Esophagus squamous epithelium (tissue), 5 donors: ENCODE measurements at regions not wholly inside any gene's neighbourhood (a gene's known extent, or its start where the extent isn't known, plus 50 kb on each side); places are given as distances from the start of the nearest gene placed in this dataset.

Experiments used
- DNase-seq: peaks from one replicate; lab custom pipeline; 2025; lab: John Stamatoyannopoulos, UW
- H3K27ac ChIP-seq, 4 donors: fragments of 200-600 bp; sonication (generic); one replicate each; pipeline ENCODE4 v1.5.1; 2016 to 2019; ENCODE audit warnings: mild to moderate bottlenecking in 1 of 4
- H3K27me3 ChIP-seq, 4 donors: fragments of 200-600 bp; sonication (generic); 1 replicate in 3 of 4; 2 replicates in 1 of 4; pipeline versions ENCODE4 v1.5.1 to v1.6.0; 2017 to 2021; ENCODE audit warnings: antibody characterized with exemption in 1 of 4
- H3K36me3 ChIP-seq, 3 donors: fragments of 200-600 bp; sonication (generic); one replicate each; pipeline ENCODE4 v1.5.1; 2016 to 2019
- H3K4me1 ChIP-seq, 3 donors: fragments of 200-600 bp; sonication (generic); one replicate each; pipeline ENCODE4 v1.5.1; 2017 to 2019
- H3K4me3 ChIP-seq, 4 donors: fragments of 200-600 bp; sonication (generic); 1 replicate in 3 of 4; 2 replicates in 1 of 4; pipeline ENCODE4 v1.5.1; 2016 to 2019; ENCODE audit warnings: mild to moderate bottlenecking in 2 of 4, moderate library complexity in 1 of 4
- H3K9me3 ChIP-seq, 3 donors: fragments of 200-600 bp; sonication (generic); one replicate each; pipeline ENCODE4 v1.5.1; 2016 to 2019
- POLR2A ChIP-seq, 4 donors: fragments of 450-650 bp; IDR thresholded peaks; one replicate each; pipeline ENCODE4 v1.6.1; 2017; ENCODE audit warnings: antibody characterized with exemption in 4 of 4, mild to moderate bottlenecking in 4 of 4, moderate library complexity in 3 of 4
- WGBS, 2 donors: methylation state at CpG; one replicate each; pipeline ENCODE4 v1.1.5; 2018; 5-methylcytosine and 5-hydroxymethylcytosine counted together
- intact Hi-C: fragments of 100-400 bp; cut with DNase I; formaldehyde crosslinking; loops from one replicate; pipeline ENCODE4 v1.15.0; 2022
- TF ChIP-seq, protein P1 (sequence below), 6 experiments: fragments of 450-650 bp in 4 of 6; fragments of 200-600 bp in 2 of 6; sonication (generic) in 2 of 6; IDR thresholded peaks; one replicate each; pipeline ENCODE4 v1.5.1; 2016 to 2019; ENCODE audit warnings: antibody characterized with exemption in 6 of 6, mild to moderate bottlenecking in 4 of 6, moderate library complexity in 4 of 6
- donor health status: DM: yes; HTN: yes; CAD: no.

GRCh38 chr1:213652109-213652508, 335.7 kb upstream of the PROX1 start:
- no peak for DNase-seq
- Histone ChIP-seq H3K27me3 (peaks cover 0 to 7% (median 0%) of the 10 kb centered on the region in 4 donors), H3K4me1 (no peaks in the 10 kb centered on the region), H3K9me3 (no peaks in the 10 kb centered on the region), H3K27ac (no peak overlapping the region), H3K36me3 (no peaks in the 10 kb centered on the region), H3K4me3 (no peak overlapping the region)
- 79 to 90% methylated on average over 4 of the region's 4 CpGs for WGBS, 2 donors
- intact Hi-C loops: no loop called here
- no peak for TF ChIP-seq POLR2A (IDR thresholded peaks at IDR 0.05)
- TF ChIP-seq, protein P1, sequence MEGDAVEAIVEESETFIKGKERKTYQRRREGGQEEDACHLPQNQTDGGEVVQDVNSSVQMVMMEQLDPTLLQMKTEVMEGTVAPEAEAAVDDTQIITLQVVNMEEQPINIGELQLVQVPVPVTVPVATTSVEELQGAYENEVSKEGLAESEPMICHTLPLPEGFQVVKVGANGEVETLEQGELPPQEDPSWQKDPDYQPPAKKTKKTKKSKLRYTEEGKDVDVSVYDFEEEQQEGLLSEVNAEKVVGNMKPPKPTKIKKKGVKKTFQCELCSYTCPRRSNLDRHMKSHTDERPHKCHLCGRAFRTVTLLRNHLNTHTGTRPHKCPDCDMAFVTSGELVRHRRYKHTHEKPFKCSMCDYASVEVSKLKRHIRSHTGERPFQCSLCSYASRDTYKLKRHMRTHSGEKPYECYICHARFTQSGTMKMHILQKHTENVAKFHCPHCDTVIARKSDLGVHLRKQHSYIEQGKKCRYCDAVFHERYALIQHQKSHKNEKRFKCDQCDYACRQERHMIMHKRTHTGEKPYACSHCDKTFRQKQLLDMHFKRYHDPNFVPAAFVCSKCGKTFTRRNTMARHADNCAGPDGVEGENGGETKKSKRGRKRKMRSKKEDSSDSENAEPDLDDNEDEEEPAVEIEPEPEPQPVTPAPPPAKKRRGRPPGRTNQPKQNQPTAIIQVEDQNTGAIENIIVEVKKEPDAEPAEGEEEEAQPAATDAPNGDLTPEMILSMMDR (IDR thresholded peaks at IDR 0.05): no peak

DNA sequence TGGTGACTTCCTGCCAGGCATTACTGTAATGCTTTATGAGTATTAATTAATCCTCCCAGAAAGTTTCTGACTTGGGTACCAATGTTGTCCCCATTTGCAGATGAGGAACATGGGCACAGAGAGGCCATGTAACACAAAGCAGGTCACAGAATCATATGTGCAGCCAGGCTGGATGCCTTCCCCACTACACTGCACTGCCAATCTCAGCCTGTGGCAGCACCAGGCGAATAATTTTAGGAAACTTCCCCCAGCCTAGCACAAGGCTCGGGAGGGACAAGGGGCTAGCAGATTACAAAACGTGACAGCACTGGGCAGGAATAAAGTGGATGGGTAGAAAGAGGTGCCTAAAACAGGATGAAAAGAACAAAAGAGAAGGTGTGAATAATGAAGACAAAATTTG, 331.7 kb upstream of the PROX1 start:
- no peaks in the 10 kb centered on the region for H3K27me3 ChIP-seq
- no peak overlapping the region for H3K27ac ChIP-seq
- no peak for TF ChIP-seq POLR2A (IDR thresholded peaks at IDR 0.05)
- TF ChIP-seq, protein P1 (IDR thresholded peaks at IDR 0.05): no peak
- no peak for DNase-seq
- intact Hi-C loops: no loop called here
- 52 to 71% methylated on average over 3 of the region's 3 CpGs for WGBS, 2 donors
- H3K9me3 ChIP-seq: no peaks in the 10 kb centered on the region
- H3K4me1 ChIP-seq: peaks cover 0 to 13% (median 0%) of the 10 kb centered on the region in 3 donors
- H3K36me3 ChIP-seq: no peaks in the 10 kb centered on the region
- H3K4me3 ChIP-seq: no peak overlapping the region

DNA sequence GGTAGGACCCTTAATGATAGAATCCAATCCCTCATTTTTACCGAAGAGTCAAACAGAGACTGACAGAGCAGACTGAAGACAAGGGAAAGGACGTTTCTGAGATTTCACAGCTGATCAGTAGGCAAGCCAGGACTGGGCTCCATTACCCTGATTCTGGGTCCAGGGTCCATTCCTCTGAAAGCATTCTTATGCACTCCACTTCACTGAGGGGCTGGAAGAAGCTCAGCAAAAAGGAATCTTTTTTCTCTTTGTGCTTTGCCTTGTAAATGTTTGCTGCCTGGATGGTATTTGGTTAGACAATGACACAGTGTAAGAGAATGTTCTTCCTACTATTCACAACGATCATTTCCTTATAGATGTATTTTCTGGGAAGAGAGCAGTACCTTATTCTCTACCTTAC, 331.3 kb upstream of the PROX1 start:
- Histone ChIP-seq H3K4me1 (peaks cover 0 to 16% (median 0%) of the 10 kb centered on the region in 3 donors), H3K9me3 (no peaks in the 10 kb centered on the region), H3K27me3 (no peaks in the 10 kb centered on the region), H3K4me3 (no peak overlapping the region), H3K27ac (no peak overlapping the region), H3K36me3 (no peaks in the 10 kb centered on the region)
- 37 to 40% methylated on average over 3 of the region's 3 CpGs for WGBS, 2 donors
- TF ChIP-seq POLR2A (IDR thresholded peaks at IDR 0.05): no peak
- TF ChIP-seq, protein P1 (IDR thresholded peaks at IDR 0.05): no peak
- intact Hi-C loops: no loop called here
- DNase-seq: no peak

GRCh38 chr1:213657013-213657412, 330.8 kb upstream of the PROX1 start:
- H3K4me3 ChIP-seq: no peak overlapping the region
- intact Hi-C loops: no loop called here
- no peak for DNase-seq
- no peak overlapping the region for H3K27ac ChIP-seq
- H3K4me1 ChIP-seq: peaks cover 0 to 16% (median 0%) of the 10 kb centered on the region in 3 donors
- H3K27me3 ChIP-seq: no peaks in the 10 kb centered on the region
- H3K36me3 ChIP-seq: no peaks in the 10 kb centered on the region
- WGBS, 2 donors: 50 to 80% methylated on average over 3 of the region's 3 CpGs
- TF ChIP-seq POLR2A (IDR thresholded peaks at IDR 0.05): no peak
- TF ChIP-seq, protein P1 (IDR thresholded peaks at IDR 0.05): no peak
- no peaks in the 10 kb centered on the region for H3K9me3 ChIP-seq

GRCh38 chr1:213657879-213658278, 329.9 kb upstream of the PROX1 start:
- TF ChIP-seq, protein P1 (IDR thresholded peaks at IDR 0.05): no peak
- TF ChIP-seq POLR2A (IDR thresholded peaks at IDR 0.05): no peak
- H3K4me1 ChIP-seq: peaks cover 0 to 16% (median 0%) of the 10 kb centered on the region in 3 donors
- WGBS, 2 donors: 66 to 91% methylated on average over 2 of the region's 2 CpGs
- DNase-seq: no peak
- intact Hi-C loops: no loop called here
- H3K4me3 ChIP-seq: no peak overlapping the region
- H3K36me3 ChIP-seq: no peaks in the 10 kb centered on the region
- no peak overlapping the region for H3K27ac ChIP-seq
- no peaks in the 10 kb centered on the region for H3K27me3 ChIP-seq
- H3K9me3 ChIP-seq: no peaks in the 10 kb centered on the region
